Mesothelial cell of epicardium (in vitro differentiated cells): ENCODE measurements at regions not wholly inside any gene's neighbourhood (a gene's known extent, or its start where the extent isn't known, plus 50 kb on each side); places are given as distances from the start of the nearest gene placed in this dataset.

ENCODE experiments used
- DNase-seq, 2 experiments: peaks; one replicate each; pipeline ENCODE4 v3.0.0; 2021; ENCODE audit warnings: low spot score in 2 of 2; ENCODE audit not compliant: unreplicated experiment in 2 of 2
- H3K27ac Mint-ChIP-seq: 2 replicates; pipeline ENCODE4 v1.8.0; 2021; ENCODE audit warnings: mixed read lengths
- H3K27me3 Mint-ChIP-seq: 2 replicates; pipeline ENCODE4 v1.8.0; 2021; ENCODE audit warnings: low read depth, mixed read lengths
- H3K36me3 Mint-ChIP-seq: 2 replicates; pipeline ENCODE4 v1.8.0; 2021; ENCODE audit warnings: mixed read lengths
- H3K4me1 Mint-ChIP-seq: 2 replicates; pipeline ENCODE4 v1.8.0; 2021; ENCODE audit warnings: mixed read lengths
- H3K4me3 Mint-ChIP-seq: 2 replicates; pipeline ENCODE4 v1.8.0; 2021; ENCODE audit warnings: mild to moderate bottlenecking, moderate library complexity, mixed read lengths
- H3K9me3 Mint-ChIP-seq: 2 replicates; pipeline ENCODE4 v1.8.0; 2021; ENCODE audit warnings: mixed read lengths
- CTCF ChIP-seq: fragments of 200-600 bp; sonication (generic); IDR thresholded peaks from one replicate; pipeline ENCODE4 v1.5.0; 2021; ENCODE audit warnings: antibody characterized with exemption; ENCODE audit not compliant: unreplicated experiment

DNA sequence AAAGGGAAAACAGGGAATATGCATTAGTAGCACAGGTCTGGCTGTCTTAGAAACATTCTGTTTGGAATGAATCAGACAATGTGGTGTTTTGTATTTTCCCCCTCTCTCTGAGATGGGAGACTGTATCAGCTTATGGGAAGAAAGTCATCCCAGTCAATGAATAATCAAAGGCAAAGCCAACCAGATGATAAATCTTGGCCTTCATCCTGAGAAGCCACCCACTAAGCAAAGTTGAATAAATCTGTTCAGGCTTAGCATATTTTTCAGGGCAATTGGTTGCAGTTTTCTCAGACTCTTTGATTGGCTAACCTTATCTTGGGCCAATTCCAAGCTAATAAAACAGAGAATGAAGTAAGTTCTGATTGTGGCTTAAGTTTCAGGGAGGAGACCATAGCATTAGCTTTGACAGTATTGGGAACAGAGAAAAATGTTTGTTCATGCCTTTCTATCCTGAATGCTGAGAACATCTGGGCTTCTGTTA is 63.6 kb upstream of the ARL8B start:
- H3K27ac Mint-ChIP-seq: no peak overlapping the region
- no peak for TF ChIP-seq CTCF

GRCh38 chr3:5059782-5060181 is 62.3 kb upstream of the ARL8B start:
- Mint-ChIP-seq H3K4me1 (peaks cover 14% of the 10 kb centered on the region), H3K27me3 (no peaks in the 10 kb centered on the region), H3K4me3 (no peak overlapping the region), H3K36me3 (no peaks in the 10 kb centered on the region), H3K9me3 (no peaks in the 10 kb centered on the region), H3K27ac (no peak overlapping the region)
- DNase-seq: no peak
- no peak for TF ChIP-seq CTCF

More for the DNA sequence above, 63.6 kb upstream of the ARL8B start:
- H3K9me3 Mint-ChIP-seq: no peaks in the 10 kb centered on the region
- H3K4me3 Mint-ChIP-seq: no peak overlapping the region
- H3K27me3 Mint-ChIP-seq: no peaks in the 10 kb centered on the region
- DNase-seq: no peak
- peaks cover 15% of the 10 kb centered on the region for H3K4me1 Mint-ChIP-seq
- H3K36me3 Mint-ChIP-seq: no peaks in the 10 kb centered on the region

DNA sequence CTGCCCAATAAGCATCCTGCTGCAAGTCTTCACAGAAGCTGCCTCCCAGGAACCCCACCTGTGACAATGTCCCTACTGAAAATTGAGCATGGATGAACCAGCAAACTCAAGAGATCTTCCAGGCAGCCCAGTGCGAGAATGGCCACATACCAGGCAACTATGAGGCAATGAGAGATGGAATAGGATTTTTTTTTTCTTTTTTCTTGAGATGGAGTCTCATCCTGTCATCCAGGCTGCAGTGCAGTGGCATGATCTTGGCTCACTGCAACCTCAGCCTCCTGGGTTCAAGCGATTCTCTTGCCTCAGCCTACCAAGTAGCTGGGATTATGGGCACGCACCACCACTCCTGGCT is 60.9 kb upstream of the ARL8B start:
- no peaks in the 10 kb centered on the region for H3K9me3 Mint-ChIP-seq
- no peak for TF ChIP-seq CTCF

DNA sequence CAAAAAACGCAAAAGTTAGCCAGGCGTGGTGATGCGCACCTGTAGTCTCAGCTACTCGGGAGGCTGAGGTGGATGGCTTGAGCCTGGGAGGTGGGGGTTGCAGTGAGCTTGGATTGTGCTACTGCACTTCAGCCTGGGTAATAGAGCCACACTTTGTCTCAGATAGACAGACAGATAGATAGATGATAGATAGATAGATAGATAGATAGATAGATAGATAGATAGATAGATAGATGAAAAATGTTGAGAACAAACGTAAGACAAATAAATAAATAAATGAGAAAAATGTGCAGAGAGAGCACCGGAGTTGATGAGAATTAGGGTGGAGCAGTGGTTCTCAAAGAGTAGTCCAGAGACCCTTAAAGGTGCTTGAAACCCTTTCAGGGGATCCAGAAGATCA is 58.4 kb upstream of the ARL8B start:
- Mint-ChIP-seq H3K36me3 (no peaks in the 10 kb centered on the region), H3K9me3 (no peaks in the 10 kb centered on the region), H3K27ac (no peak overlapping the region), H3K4me1 (peaks cover 6% of the 10 kb centered on the region), H3K27me3 (no peaks in the 10 kb centered on the region), H3K4me3 (no peak overlapping the region)
- no peak for TF ChIP-seq CTCF
- DNase-seq: no peak

More for the DNA sequence above, 60.9 kb upstream of the ARL8B start:
- Mint-ChIP-seq H3K27me3 (no peaks in the 10 kb centered on the region), H3K4me1 (peaks cover 14% of the 10 kb centered on the region), H3K4me3 (no peak overlapping the region), H3K27ac (no peak overlapping the region), H3K36me3 (no peaks in the 10 kb centered on the region)
- DNase-seq: no peak

DNA sequence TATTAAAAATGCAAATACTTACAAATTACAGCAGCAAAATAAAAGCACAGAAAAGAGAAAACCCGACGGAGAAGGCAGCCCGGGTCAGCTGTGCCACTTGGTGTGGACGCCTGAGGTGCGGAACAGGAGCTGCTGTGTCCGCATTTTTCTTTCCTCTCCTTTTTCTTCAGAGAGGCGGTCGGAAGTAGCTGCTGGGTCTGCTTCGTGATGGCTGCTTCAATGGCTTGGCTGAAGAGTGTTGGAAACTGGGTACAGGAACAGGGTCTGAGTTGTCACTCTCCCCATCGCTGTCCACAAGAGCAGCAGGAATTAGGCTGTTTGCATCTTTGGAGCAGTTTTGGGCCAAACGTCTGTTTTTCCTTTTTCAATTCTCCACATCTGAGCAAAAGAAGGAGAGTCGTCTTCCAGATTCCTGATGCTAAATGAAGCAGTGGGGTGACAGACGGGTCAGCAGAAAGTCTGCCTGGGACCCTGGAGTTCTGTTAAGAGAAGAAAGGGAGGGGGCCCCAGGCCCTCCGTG is 53.5 kb upstream of the ARL8B start:
- DNase-seq: no peak
- Mint-ChIP-seq H3K4me3 (no peak overlapping the region), H3K9me3 (no peaks in the 10 kb centered on the region), H3K36me3 (no peaks in the 10 kb centered on the region), H3K27me3 (no peaks in the 10 kb centered on the region), H3K27ac (no peak overlapping the region), H3K4me1 (no peaks in the 10 kb centered on the region)
- no peak for TF ChIP-seq CTCF

DNA sequence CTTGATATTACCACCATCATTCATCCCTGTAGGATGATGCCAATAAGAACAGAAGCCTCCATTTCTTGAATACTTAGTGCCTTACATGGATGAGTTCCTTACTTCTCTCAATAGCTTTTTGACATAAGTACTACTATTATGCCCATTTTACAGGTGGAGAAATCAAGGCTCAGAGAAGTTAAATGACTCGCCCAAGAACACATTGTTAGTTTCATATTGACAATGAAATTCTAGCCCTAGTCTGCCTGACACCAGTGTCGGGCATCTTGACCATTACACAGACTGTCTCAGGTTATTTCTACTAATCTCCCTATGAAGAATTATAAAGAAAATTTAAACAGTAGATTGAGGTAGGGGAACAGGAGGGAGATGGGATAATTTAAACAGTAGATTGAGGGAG is 52.5 kb upstream of the ARL8B start:
- H3K4me3 Mint-ChIP-seq: no peak overlapping the region
- H3K4me1 Mint-ChIP-seq: no peaks in the 10 kb centered on the region

More for the DNA sequence above, 52.5 kb upstream of the ARL8B start:
- Mint-ChIP-seq H3K27ac (no peak overlapping the region), H3K36me3 (no peaks in the 10 kb centered on the region), H3K9me3 (no peaks in the 10 kb centered on the region), H3K27me3 (no peaks in the 10 kb centered on the region)
- no peak for TF ChIP-seq CTCF
- DNase-seq: no peak
